ENCODE measurements at regions not wholly inside any gene's neighbourhood (a gene's known extent, or its start where the extent isn't known, plus 50 kb on each side); places are given as distances from the start of the nearest gene placed in this dataset.

GRCh38 chr2:128399690-128400291, 81.1 kb upstream of the HS6ST1 start:
- POLR2A ChIA-PET, result no interaction called here
- no peak for DNase-seq (ENCODE audit: low read depth, low spot score)
- H3K4me3 ChIP-seq (ENCODE audit: low read depth, low read length), result no peak overlapping the region
- TF ChIP-seq, protein P1, sequence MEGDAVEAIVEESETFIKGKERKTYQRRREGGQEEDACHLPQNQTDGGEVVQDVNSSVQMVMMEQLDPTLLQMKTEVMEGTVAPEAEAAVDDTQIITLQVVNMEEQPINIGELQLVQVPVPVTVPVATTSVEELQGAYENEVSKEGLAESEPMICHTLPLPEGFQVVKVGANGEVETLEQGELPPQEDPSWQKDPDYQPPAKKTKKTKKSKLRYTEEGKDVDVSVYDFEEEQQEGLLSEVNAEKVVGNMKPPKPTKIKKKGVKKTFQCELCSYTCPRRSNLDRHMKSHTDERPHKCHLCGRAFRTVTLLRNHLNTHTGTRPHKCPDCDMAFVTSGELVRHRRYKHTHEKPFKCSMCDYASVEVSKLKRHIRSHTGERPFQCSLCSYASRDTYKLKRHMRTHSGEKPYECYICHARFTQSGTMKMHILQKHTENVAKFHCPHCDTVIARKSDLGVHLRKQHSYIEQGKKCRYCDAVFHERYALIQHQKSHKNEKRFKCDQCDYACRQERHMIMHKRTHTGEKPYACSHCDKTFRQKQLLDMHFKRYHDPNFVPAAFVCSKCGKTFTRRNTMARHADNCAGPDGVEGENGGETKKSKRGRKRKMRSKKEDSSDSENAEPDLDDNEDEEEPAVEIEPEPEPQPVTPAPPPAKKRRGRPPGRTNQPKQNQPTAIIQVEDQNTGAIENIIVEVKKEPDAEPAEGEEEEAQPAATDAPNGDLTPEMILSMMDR (IDR thresholded peaks at IDR 0.05; ENCODE audit: insufficient read depth, low read length, missing control alignments), result no peak
- CTCF ChIA-PET, result interaction anchor here (1.7 kb wide), 1 partner anchor 8 kb away, joined by 4 read pairs; no protein-coding TSS in a partner anchor

DNA sequence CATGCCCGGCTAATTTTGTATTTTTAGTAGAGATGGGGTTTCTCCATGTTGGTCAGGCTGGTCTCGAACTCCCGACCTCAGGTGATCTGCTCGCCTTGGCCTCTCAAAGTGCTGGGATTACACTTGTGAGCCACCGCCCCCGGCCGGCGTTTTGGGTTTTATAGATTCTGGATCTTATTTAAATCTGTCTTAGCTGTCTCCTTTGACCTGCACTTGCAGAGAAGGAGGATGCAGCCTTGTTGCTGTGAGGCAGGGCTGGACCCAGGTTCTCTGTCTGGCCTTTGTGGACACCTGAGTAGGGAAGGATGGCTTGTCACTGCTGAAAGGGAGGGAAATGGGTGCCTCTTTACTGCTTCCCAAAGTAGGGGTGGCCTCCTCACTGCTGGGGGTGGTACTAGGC, 83.0 kb upstream of the HS6ST1 start:
- CTCF ChIA-PET, result interaction anchor here (1.3 kb wide), 1 partner anchor 15 kb away, joined by 3 read pairs; no protein-coding TSS in a partner anchor
- POLR2A ChIA-PET, result no interaction called here
- DNase-seq (ENCODE audit: low read depth, low spot score), result no peak
- TF ChIP-seq, protein P1 (IDR thresholded peaks at IDR 0.05; ENCODE audit: insufficient read depth, low read length, missing control alignments), result no peak
- no peak overlapping the region for H3K4me3 ChIP-seq (ENCODE audit: low read depth, low read length)

GRCh38 chr2:128402911-128403670, 84.4 kb upstream of the HS6ST1 start:
- CTCF ChIA-PET, result no interaction called here
- H3K4me3 ChIP-seq (ENCODE audit: low read depth, low read length), result no peak overlapping the region
- POLR2A ChIA-PET, result no interaction called here
- DNase-seq (ENCODE audit: low read depth, low spot score), result no peak
- TF ChIP-seq, protein P1 (IDR thresholded peaks at IDR 0.05; ENCODE audit: insufficient read depth, low read length, missing control alignments), result no peak

DNA sequence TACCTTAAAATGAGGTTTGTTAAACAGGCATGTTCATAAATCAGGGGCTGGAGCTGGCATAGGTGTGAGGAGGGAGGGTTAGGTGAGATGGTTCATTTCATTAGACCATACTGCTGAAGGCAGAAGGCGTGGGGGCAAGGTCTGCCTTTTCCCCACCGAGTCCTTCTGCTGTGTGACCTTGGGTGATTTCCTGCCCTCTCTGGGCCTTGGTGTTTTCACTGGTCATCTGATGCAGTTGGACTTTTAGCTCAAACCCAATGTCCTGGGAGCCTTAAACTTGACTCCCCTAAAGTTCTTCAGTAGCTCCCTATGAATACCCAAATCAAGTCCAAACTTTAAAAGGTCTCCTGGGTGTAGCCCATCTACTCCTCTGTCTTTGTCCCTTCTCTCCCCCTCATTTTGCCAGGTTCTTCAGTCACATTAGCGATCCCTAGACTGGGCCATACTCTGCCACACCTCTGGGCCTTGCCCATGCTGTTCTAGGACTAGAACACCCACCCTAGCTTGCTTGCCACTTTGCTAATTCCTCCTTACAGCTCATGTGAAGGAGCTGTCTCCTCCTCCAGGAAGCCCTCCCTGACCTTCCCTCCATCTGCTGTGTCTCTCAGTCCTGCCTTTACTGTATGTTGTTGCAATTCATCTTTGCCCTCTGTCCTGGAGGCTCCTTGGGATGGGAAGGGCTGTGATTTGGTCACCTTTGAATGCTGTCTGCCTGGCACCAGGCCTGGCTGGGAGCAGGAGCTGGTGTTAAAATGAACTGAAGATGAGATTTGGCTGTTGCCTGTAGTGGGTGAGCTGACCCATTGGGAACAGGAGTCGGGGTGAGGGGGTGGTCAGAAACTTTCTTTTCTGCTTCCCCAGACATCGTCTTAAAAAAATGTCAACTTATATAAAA, 85.4 kb upstream of the HS6ST1 start:
- DNase-seq (ENCODE audit: low read depth, low spot score), result no peak
- TF ChIP-seq, protein P1 (IDR thresholded peaks at IDR 0.05; ENCODE audit: insufficient read depth, low read length, missing control alignments), result no peak
- no peak overlapping the region for H3K4me3 ChIP-seq (ENCODE audit: low read depth, low read length)
- CTCF ChIA-PET, result interaction anchor here (0.7 kb wide), 1 partner anchor 351 kb away, joined by 3 read pairs; no protein-coding TSS in a partner anchor
- POLR2A ChIA-PET, result no interaction called here

GRCh38 chr2:128404709-128405466, 86.2 kb upstream of the HS6ST1 start:
- no peak for DNase-seq (ENCODE audit: low read depth, low spot score)
- no peak overlapping the region for H3K4me3 ChIP-seq (ENCODE audit: low read depth, low read length)
- TF ChIP-seq, protein P1 (IDR thresholded peaks at IDR 0.05; ENCODE audit: insufficient read depth, low read length, missing control alignments), result no peak
- ChIA-PET POLR2A (no interaction called here), CTCF (interaction anchor here (0.7 kb wide), 1 partner anchor 350 kb away, joined by 3 read pairs; no protein-coding TSS in a partner anchor)

All from AG04449 (cell line).